Neural cell (in vitro differentiated cells): ENCODE measurements at regions not wholly inside any gene's neighbourhood (a gene's known extent, or its start where the extent isn't known, plus 50 kb on each side); places are given as distances from the start of the nearest gene placed in this dataset.

Source experiments
- EP300 ChIP-seq: fragments of 450-650 bp; conservative IDR thresholded peaks from 2 replicates; pipeline ENCODE4 v1.6.1; 2014; ENCODE audit warnings: antibody characterized with exemption, mild to moderate bottlenecking, moderate library complexity; ENCODE audit not compliant: poor library complexity, severe bottlenecking
- MXI1 ChIP-seq: fragments of 450-650 bp; conservative IDR thresholded peaks from 2 replicates; pipeline ENCODE4 v1.6.1; 2014; ENCODE audit warnings: antibody characterized with exemption, mild to moderate bottlenecking; ENCODE audit not compliant: poor library complexity, severe bottlenecking
- REST ChIP-seq: IDR thresholded peaks from 2 replicates; pipeline ENCODE4 v1.6.1; 2012; ENCODE audit warnings: borderline replicate concordance
- TAF1 ChIP-seq: IDR thresholded peaks from 2 replicates; pipeline ENCODE4 v1.6.1; 2012; ENCODE audit warnings: low read depth
- TF ChIP-seq, protein P1 (sequence below): fragments of 450-650 bp; IDR thresholded peaks from 2 replicates; pipeline ENCODE4 v1.5.1; 2014; ENCODE audit warnings: antibody characterized with exemption, mild to moderate bottlenecking, moderate library complexity; ENCODE audit not compliant: poor library complexity, severe bottlenecking

DNA sequence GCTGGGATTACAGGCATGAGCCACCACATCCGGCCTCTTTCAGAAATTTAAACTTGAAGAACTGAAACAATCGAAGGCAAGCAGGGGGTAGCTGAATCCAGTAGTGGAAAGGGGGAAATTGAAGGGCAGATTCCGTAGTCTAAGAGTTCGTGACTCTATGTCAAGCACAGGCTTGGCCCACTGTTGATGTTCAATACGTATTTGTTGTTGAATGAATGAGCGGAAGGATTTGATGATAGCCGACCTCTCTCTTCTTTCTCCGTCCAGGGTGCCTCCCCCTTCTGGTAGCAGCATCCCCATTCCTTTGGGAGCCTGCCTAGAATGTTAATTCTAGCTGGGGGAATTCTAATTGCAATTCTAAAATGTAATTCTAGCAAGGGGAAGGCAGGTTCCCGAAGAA is 59.8 kb upstream of the MED13L start:
- TF ChIP-seq, protein P1, sequence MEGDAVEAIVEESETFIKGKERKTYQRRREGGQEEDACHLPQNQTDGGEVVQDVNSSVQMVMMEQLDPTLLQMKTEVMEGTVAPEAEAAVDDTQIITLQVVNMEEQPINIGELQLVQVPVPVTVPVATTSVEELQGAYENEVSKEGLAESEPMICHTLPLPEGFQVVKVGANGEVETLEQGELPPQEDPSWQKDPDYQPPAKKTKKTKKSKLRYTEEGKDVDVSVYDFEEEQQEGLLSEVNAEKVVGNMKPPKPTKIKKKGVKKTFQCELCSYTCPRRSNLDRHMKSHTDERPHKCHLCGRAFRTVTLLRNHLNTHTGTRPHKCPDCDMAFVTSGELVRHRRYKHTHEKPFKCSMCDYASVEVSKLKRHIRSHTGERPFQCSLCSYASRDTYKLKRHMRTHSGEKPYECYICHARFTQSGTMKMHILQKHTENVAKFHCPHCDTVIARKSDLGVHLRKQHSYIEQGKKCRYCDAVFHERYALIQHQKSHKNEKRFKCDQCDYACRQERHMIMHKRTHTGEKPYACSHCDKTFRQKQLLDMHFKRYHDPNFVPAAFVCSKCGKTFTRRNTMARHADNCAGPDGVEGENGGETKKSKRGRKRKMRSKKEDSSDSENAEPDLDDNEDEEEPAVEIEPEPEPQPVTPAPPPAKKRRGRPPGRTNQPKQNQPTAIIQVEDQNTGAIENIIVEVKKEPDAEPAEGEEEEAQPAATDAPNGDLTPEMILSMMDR, result no peak
- TF ChIP-seq TAF1, result no peak
- TF ChIP-seq MXI1, result no peak
- TF ChIP-seq EP300, result no peak
- TF ChIP-seq REST, result no peak
